Prostate gland (tissue), 2 donors: ENCODE measurements at regions not wholly inside any gene's neighbourhood (a gene's known extent, or its start where the extent isn't known, plus 50 kb on each side); places are given as distances from the start of the nearest gene placed in this dataset.

Source experiments
- CTCF ChIP-seq, 4 experiments: fragments of 200-600 bp in 2 of 4; fragments of 450-650 bp in 2 of 4; sonication (generic) in 2 of 4; IDR thresholded peaks; 1 replicate in 3 of 4; 2 replicates in 1 of 4; pipeline ENCODE4 v1.5.1; 2016 to 2019; ENCODE audit warnings: antibody characterized with exemption in 4 of 4, mild to moderate bottlenecking in 2 of 4, moderate library complexity in 2 of 4
- POLR2A ChIP-seq: fragments of 450-650 bp; IDR thresholded peaks from one replicate; pipeline ENCODE4 v1.6.1; 2016; ENCODE audit warnings: antibody characterized with exemption, mild to moderate bottlenecking
- POLR2AphosphoS5 ChIP-seq: sonication (generic); formaldehyde crosslinking; IDR thresholded peaks from one replicate; pipeline ENCODE4 v1.6.1; 2017; ENCODE audit warnings: antibody characterized with exemption

GRCh38 chr2:136358576-136358975 lies 240.6 kb upstream of the CXCR4 start:
- no peak for TF ChIP-seq POLR2AphosphoS5
- no peak for TF ChIP-seq CTCF (IDR thresholded peaks at IDR 0.05)
- no peak for TF ChIP-seq POLR2A
